UCSD-AML1 (cell line): ENCODE measurements at regions not wholly inside any gene's neighbourhood (a gene's known extent, or its start where the extent isn't known, plus 50 kb on each side); places are given as distances from the start of the nearest gene placed in this dataset.

ENCODE experiments used
- DNase-seq: peaks from one replicate; lab custom pipeline; 2025; ENCODE audit not compliant: unreplicated experiment; lab: John Stamatoyannopoulos, UW

DNA sequence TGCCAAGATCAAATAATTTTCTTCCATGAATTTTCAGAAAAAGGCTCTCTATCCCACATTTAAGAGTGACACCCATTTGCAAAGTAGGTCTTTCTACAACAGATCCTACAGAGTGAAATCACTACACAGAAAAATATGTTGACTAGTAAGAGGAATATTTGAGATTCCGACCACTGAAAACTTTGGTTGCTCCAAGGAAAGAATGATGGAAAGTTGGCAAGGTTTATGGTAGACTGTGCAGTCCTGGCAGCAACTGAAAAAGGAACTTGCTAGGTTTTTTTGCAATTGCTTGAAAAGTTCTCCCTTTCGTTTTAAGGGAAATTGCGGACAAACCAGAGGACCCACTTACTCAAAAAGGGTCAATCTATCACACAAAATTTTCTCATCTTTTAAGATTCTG is 83.1 kb upstream of the TSPAN8 start:
- no peak for DNase-seq

- DNase-seq: no peak
These were observed 81.9 kb upstream of the TSPAN8 start for GRCh38 chr12:71239731-71240130.

GRCh38 chr12:71237128-71237527 is 79.3 kb upstream of the TSPAN8 start:
- DNase-seq: peak; percentile 4

DNA sequence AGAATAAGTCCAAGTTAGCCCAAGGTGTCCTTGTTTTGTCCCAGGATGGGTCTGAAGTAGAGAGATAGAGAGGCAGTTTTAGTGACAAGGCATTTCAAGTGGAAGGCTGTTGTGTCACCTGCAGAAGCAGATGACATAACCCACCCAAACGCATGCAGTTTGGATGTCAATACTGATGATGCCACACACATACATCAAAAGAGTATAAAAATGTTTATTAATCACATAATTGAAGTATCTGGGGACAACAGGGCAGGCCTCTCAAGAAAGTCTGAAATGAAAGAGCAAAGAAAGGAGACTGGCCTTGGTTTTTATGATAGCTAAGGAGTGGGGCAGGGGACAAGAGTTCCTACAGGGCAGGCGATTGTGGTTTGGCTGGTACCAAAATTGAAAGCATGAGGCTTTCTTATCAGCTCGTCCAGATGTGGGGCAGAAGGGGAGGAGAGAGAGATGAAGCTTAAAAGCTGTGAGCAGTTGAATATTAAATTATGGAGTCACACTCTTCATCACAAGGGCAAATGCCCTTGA is 78.4 kb upstream of the TSPAN8 start:
- DNase-seq: peak; percentile 9

GRCh38 chr12:71233083-71233482 is 75.3 kb upstream of the TSPAN8 start:
- no peak for DNase-seq

- no peak for DNase-seq
These were observed 72.7 kb upstream of the TSPAN8 start for GRCh38 chr12:71230542-71230941.

DNA sequence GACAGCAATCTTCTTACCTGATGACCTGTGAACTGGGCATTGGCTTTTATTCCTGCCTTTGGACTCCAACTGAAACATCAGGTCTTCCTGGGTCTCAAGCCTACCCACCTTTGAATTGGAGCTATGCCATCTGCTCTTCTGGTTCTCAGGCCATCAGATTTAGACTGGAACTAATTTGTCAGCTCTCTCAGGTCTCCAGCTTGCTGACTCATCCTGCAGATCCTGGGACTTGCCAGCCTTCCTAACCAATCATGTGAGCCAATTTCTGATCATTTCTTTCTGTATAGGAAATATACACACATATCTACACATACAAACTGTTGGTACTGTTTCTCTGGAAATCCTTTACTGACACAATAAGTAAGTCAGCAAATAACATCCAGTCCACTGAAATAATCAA is 65.3 kb upstream of the TSPAN8 start:
- DNase-seq: no peak

DNA sequence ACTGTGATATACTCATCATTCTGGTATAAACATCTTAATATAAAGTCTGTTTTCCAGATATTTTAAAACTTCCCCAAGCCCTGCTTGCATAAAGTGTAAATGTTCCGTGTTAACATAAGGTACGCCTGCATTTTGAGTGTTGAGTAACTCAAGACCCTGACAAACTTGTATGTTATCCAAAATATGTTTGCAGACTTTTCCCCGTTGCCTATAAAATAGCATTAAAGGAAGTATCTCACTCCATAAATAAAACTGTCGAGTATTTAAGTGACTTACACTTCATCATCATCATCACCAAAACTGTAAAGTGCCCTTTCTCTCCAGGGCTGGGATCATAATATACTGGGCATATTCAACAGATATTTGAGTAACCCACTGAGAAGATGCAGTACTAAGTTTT is 64.6 kb upstream of the TSPAN8 start:
- DNase-seq: no peak

DNA sequence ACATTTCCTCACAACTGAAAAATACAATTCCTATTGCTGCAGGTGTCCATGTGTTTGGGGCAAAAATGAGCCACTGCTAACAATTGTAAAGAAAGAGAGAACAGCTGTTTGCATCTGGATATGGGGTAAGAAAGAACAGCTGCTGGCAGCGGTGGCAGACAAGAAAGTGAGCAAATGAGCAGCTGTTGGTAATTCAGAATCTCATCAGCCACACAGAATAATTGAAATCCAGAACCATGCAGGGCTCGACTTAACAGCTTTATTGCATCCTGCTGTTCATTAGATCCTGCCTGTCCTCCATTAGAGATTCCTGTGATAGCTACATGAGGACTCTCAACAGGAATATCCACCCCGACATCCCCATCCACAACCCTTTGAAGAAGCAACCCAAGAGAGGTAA is 62.5 kb upstream of the TSPAN8 start:
- DNase-seq: no peak

DNA sequence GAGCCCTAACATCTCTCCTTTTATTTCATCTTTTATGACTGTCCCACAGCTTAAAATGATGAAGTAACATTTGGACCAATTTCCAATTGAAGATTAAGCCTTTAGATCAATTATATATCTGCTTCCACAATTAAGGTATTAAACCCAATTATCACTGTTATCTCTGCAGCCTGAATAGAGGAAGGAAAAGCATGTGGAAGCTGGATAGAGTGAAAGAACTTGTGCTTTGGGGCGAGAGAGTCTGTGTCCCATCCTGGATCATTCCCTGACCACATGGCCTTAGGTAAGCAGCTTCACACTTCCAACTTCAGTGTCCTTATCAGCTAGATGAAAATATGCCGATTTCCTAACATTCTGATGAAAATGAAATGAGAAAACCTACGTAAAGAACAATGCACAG is 61.4 kb upstream of the TSPAN8 start:
- DNase-seq: no peak

GRCh38 chr12:71218616-71219015 is 60.8 kb upstream of the TSPAN8 start:
- no peak for DNase-seq

- peak; percentile 12 for DNase-seq
These were observed 59.2 kb upstream of the TSPAN8 start for GRCh38 chr12:71216725-71217579.

DNA sequence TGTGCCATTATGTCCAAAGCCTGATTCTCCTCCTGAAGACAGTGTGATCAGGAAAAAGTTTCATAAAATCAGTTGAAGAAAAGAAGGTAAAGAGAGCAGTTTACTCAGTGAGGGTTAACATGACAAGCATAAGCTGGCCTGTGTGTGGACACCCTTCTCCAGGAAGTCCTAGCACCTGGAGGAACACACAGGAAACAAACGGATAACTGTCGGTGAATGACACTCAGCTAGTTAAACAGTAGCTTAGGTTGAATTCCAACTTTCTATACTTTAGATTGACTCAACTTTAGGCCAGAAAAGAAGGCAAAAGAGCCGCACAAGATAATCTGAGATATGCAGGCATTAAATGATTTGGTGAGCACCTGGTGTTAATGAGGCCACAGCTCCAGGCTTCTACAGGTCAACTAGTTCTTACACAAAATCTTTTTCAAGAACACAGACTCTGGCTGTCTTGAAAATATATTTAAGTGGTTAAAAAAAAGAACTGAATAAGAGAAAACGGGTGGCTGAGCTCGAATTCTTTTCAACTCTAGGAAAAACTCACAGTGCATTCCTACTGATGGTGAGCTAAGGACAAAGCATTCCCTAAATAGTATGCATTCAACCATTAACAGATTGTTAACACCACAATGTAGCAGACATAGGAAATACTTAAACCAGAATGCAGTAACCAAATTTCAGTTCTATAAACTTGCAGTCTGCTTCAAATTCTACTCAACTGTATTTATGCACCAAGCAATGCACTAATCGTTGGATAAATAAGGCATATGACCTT is 56.9 kb upstream of the TSPAN8 start:
- DNase-seq: no peak

DNA sequence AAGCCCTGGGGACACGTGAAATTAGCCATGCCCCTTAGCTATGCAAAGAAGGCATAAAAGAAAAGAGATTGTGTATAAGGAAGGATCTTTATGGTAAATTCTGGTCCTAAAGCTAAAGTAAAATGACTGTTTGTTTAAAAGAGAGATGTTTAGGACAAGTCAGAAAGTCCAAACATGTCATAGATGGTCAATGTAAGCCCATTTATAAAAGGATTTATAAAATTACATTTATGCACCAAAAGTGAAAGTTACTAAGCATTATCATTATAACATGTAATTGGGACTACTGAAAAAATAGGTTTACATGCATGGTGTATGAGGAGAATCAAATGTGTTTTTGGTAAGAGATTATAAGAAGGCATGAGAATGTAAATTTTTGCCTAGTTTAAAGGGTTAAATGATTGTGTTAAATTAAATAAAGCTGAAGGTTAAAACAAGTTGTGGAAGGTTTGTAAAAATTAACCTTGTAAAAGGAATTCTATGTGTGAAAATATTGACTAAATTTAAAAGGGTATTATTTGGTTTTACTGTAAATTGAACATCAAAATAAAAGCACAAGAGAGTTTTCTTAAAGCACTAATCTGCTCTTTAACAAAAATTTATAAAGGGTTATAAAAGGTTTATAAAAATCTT is 50.4 kb upstream of the TSPAN8 start:
- no peak for DNase-seq
